ENCODE measurements at regions not wholly inside any gene's neighbourhood (a gene's known extent, or its start where the extent isn't known, plus 50 kb on each side); places are given as distances from the start of the nearest gene placed in this dataset.

DNA sequence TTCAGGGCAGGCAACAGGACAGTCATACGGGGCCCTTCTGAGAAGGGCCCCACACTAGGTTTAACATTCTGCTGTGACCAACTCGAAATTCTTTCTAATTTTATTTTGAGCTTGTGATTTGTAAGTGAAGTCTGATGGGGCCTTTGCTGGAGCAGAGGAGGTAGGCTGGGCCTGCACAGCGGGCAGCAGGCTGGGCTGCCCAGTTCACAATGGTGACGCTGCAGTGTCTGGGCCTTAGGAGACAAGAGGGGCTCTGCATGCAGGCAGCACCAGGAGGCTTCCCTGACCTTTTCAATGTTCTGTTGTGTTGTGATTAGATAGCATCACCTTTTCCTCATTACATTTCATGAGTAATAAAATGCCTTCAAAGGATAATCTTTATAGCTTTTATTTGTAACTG lies 175.1 kb downstream of the CXCL12 start:
- ChIA-PET CTCF (no interaction called here), POLR2A (no interaction called here)
- no peak overlapping the region for H3K27ac ChIP-seq (ENCODE audit: low read depth, low read length)
- H3K9me3 ChIP-seq (ENCODE audit: control insufficient read depth, insufficient read depth, low read length): no peaks in the 10 kb centered on the region; the same call in 1 of the 2 replicates
- DNase-seq (ENCODE audit: low read depth, low spot score): no peak
- peaks cover 4% of the 10 kb centered on the region for H3K27me3 ChIP-seq (ENCODE audit: control insufficient read depth, insufficient read depth, low read length)
- TF ChIP-seq, protein P1, sequence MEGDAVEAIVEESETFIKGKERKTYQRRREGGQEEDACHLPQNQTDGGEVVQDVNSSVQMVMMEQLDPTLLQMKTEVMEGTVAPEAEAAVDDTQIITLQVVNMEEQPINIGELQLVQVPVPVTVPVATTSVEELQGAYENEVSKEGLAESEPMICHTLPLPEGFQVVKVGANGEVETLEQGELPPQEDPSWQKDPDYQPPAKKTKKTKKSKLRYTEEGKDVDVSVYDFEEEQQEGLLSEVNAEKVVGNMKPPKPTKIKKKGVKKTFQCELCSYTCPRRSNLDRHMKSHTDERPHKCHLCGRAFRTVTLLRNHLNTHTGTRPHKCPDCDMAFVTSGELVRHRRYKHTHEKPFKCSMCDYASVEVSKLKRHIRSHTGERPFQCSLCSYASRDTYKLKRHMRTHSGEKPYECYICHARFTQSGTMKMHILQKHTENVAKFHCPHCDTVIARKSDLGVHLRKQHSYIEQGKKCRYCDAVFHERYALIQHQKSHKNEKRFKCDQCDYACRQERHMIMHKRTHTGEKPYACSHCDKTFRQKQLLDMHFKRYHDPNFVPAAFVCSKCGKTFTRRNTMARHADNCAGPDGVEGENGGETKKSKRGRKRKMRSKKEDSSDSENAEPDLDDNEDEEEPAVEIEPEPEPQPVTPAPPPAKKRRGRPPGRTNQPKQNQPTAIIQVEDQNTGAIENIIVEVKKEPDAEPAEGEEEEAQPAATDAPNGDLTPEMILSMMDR (IDR thresholded peaks at IDR 0.05; ENCODE audit: low read depth, low read length): no peak
- H3K4me3 ChIP-seq (ENCODE audit: low read depth, low read length): no peak overlapping the region

DNA sequence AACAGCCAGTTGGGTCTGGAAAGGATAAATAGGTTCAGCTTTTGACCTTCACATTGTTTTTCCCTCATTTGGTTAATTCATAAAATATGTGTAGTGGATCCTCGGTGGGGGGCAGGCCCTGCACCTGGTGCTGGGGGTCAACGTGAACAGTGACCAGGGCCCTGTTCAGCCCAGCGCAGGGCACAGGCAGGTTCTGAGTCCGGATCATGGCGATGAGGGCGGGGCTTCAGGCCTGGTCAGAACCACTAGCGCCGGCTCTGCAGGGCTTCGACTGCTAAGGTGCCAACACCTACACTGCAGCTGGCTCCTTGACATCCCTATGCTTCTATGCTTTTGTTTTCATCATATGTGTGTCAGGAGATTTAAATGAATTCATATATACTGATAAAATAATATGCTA lies 177.7 kb downstream of the CXCL12 start:
- peaks cover 2% of the 10 kb centered on the region for H3K9me3 ChIP-seq (ENCODE audit: control insufficient read depth, insufficient read depth, low read length)
- peaks cover 4% of the 10 kb centered on the region for H3K27me3 ChIP-seq (ENCODE audit: control insufficient read depth, insufficient read depth, low read length)
- no peak for DNase-seq (ENCODE audit: low read depth, low spot score)
- no peak overlapping the region for H3K27ac ChIP-seq (ENCODE audit: low read depth, low read length)
- ChIA-PET POLR2A (no interaction called here), CTCF (no interaction called here)
- TF ChIP-seq, protein P1 (IDR thresholded peaks at IDR 0.05; ENCODE audit: low read depth, low read length): no peak
- no peak overlapping the region for H3K4me3 ChIP-seq (ENCODE audit: low read depth, low read length)

DNA sequence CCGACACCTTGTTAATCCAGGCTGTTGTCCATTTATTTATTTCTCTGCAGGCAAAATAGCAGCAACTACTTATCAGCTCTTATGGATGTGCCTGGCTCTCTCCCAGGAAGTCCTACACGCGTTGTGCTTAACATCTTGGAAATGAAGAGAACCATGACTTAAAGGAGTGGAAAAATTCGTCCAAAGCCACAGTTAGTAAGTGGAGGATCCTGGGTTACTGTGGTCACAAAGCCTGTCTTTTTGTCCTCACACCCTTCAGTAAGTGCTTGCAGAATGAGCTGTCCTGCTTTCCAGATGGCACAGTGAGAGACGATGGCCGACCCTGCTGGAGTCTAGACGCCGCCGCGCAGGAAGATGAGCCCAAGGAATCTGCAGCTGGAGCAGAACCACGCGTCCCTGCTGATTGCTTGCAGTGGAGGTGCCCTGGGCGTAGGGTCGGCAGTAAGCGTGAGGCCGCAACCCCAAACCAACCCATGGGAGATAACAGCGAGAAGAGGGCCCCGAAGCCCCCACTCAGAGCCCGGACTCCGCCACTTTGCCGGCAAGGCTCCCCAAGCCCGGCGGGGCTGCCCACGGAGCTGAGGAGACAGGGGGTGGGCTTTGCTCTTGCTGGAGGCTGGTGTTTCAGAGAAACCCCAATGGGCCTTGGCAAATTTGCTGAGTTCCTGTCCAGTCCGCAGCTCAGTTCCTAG lies 178.6 kb downstream of the CXCL12 start:
- POLR2A ChIA-PET: no interaction called here
- Histone ChIP-seq H3K27me3 (ENCODE audit: control insufficient read depth, insufficient read depth, low read length) (peaks cover 4% of the 10 kb centered on the region), H3K9me3 (ENCODE audit: control insufficient read depth, insufficient read depth, low read length) (peaks cover 2% of the 10 kb centered on the region), H3K27ac (ENCODE audit: low read depth, low read length) (no peak overlapping the region), H3K4me3 (ENCODE audit: low read depth, low read length) (no peak overlapping the region)
- CTCF ChIA-PET: interaction anchor here (1.3 kb wide), 1 partner anchor 105 kb away, joined by 3 read pairs; no protein-coding TSS in a partner anchor
- TF ChIP-seq, protein P1 (IDR thresholded peaks at IDR 0.05; ENCODE audit: low read depth, low read length): no peak
- no peak for DNase-seq (ENCODE audit: low read depth, low spot score)

DNA sequence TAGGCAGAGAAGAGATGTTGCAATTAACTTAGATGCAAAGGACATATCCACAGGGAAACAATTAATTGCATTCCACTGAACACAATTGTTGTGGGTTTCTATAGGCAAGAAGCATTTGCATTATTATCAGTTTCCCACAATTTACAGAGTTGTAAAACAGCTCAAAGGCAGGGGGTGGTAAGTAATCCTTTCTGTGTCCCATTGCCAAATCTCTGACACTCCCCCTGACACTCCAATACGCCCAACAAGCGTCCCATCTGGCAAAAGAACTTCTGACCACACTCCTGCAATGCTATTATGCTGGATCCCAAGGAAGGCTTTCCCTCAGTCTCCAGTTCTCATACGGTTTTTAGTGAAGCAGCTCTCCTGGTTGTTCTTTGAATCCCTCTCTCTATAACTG lies 179.8 kb downstream of the CXCL12 start:
- ChIA-PET POLR2A (no interaction called here), CTCF (interaction anchor here (1.3 kb wide), 1 partner anchor 106 kb away, joined by 3 read pairs; no protein-coding TSS in a partner anchor)
- no peak overlapping the region for H3K27ac ChIP-seq (ENCODE audit: low read depth, low read length)
- peaks cover 4% of the 10 kb centered on the region for H3K27me3 ChIP-seq (ENCODE audit: control insufficient read depth, insufficient read depth, low read length)
- no peak overlapping the region for H3K4me3 ChIP-seq (ENCODE audit: low read depth, low read length)
- no peak for DNase-seq (ENCODE audit: low read depth, low spot score)
- peaks cover 7% of the 10 kb centered on the region for H3K9me3 ChIP-seq (ENCODE audit: control insufficient read depth, insufficient read depth, low read length)
- TF ChIP-seq, protein P1 (IDR thresholded peaks at IDR 0.05; ENCODE audit: low read depth, low read length): no peak

DNA sequence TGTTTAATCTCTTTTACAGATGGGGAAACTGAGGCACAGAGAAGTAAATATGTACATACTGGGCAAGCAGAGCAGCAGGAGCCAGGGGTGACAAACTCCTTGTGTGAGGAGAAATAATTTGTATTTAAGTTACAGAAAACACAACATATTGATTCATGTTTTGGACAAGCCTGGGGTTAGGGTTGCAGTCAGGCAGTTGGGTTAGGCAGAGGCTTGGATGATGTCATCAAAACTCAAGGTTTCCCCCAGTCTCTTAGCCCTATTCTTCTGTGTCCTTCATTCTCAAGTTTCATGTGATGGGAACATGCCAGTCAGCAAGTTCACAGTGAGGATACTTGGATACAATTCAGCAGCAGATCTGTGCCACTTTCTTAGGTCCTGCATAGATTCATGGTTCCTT lies 181.4 kb downstream of the CXCL12 start:
- no peak overlapping the region for H3K4me3 ChIP-seq (ENCODE audit: low read depth, low read length)
- ChIA-PET CTCF (interaction anchor here (0.7 kb wide), 1 partner anchor 655 kb away, joined by 12 read pairs; no protein-coding TSS in a partner anchor), POLR2A (no interaction called here)
- no peak overlapping the region for H3K27ac ChIP-seq (ENCODE audit: low read depth, low read length)
- no peak for DNase-seq (ENCODE audit: low read depth, low spot score)
- H3K9me3 ChIP-seq (ENCODE audit: control insufficient read depth, insufficient read depth, low read length): peaks cover 7% of the 10 kb centered on the region
- H3K27me3 ChIP-seq (ENCODE audit: control insufficient read depth, insufficient read depth, low read length): peaks cover 4% of the 10 kb centered on the region
- TF ChIP-seq, protein P1 (IDR thresholded peaks at IDR 0.05; ENCODE audit: low read depth, low read length): no peak
